ENCODE measurements at regions not wholly inside any gene's neighbourhood (a gene's known extent, or its start where the extent isn't known, plus 50 kb on each side); places are given as distances from the start of the nearest gene placed in this dataset.

DNA sequence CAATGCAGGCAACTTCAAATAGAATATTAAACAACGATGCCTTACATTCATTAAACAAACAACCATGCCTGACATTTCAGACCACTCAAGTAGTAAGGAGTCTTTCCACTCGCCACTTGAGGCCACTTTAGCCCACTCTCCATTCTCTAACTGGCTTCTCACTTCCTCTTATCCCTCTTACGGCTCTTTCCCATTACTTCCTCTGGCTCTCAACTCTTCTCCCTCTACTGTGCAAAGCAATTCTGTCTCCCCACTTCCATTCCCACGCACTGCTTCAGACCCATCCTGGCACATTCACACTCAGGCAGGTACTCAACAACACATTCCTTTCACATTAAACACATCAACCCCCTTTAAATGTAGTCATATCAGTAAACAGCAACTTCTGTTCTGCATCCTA lies 229.8 kb upstream of the IPO5 start:
- TF ChIP-seq JUND (IDR thresholded peaks at IDR 0.05), result no peak
- TF ChIP-seq, protein P1, sequence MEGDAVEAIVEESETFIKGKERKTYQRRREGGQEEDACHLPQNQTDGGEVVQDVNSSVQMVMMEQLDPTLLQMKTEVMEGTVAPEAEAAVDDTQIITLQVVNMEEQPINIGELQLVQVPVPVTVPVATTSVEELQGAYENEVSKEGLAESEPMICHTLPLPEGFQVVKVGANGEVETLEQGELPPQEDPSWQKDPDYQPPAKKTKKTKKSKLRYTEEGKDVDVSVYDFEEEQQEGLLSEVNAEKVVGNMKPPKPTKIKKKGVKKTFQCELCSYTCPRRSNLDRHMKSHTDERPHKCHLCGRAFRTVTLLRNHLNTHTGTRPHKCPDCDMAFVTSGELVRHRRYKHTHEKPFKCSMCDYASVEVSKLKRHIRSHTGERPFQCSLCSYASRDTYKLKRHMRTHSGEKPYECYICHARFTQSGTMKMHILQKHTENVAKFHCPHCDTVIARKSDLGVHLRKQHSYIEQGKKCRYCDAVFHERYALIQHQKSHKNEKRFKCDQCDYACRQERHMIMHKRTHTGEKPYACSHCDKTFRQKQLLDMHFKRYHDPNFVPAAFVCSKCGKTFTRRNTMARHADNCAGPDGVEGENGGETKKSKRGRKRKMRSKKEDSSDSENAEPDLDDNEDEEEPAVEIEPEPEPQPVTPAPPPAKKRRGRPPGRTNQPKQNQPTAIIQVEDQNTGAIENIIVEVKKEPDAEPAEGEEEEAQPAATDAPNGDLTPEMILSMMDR (IDR thresholded peaks at IDR 0.05), result no peak
- no peak for TF ChIP-seq EZH2phosphoT487 (IDR thresholded peaks at IDR 0.05; ENCODE audit: borderline replicate concordance, low read depth)
- no peak for TF ChIP-seq POLR2AphosphoS5 (IDR thresholded peaks at IDR 0.05; ENCODE audit: low read depth, low read length)
